GM12878 (cell line): ENCODE measurements at regions not wholly inside any gene's neighbourhood (a gene's known extent, or its start where the extent isn't known, plus 50 kb on each side); places are given as distances from the start of the nearest gene placed in this dataset.

Experiments used
- ATAC-seq: fragments of 200-7000 bp; cut with Tn5 transposase; 3 replicates; pipeline ENCODE4 v1.9.1; 2020; ENCODE audit warnings: mild to moderate bottlenecking, moderate library complexity
- BruUV-seq: library from RNA; stranded (reverse); fragments of 400-500 nt; replicated peaks from 2 replicates; lab custom pipeline; 2021; lab: Mats Ljungman, UMichigan
- CTCF ChIA-PET: fragments of 300-600 bp; sonication (Branson Sonifier 250); formaldehyde crosslinking; extraction: SDS; loops from one replicate; lab custom pipeline; 2021; ENCODE audit warnings: inconsistent platforms; lab: Yijun Ruan, JAX
- POLR2A ChIA-PET: fragments of 350-600 bp; formaldehyde crosslinking; extraction: SDS; loops from one replicate; lab custom pipeline; 2021; ENCODE audit warnings: inconsistent platforms; lab: Charles Lee
- RAD21 ChIA-PET: fragments of 300-600 bp; sonication (Branson Sonifier 250); formaldehyde crosslinking; loops from one replicate; lab custom pipeline; 2023; ENCODE audit warnings: antibody characterized with exemption; ENCODE audit not compliant: unreplicated experiment; lab: Charles Lee
- SMC1A ChIA-PET: fragments of 300-600 bp; sonication (Branson Sonifier 250); formaldehyde crosslinking; loops from one replicate; lab custom pipeline; 2023; ENCODE audit not compliant: unreplicated experiment, uncharacterized antibody; lab: Charles Lee
- DNase-seq: peaks from one replicate; pipeline ENCODE4 v3.0.0-alpha.2; 2011; ENCODE audit warnings: low read depth, low spot score
- FAIRE-seq: peaks from 3 replicates; lab custom pipeline; 2011; peaks lifted over from hg19 to GRCh38; lab: Jason Lieb, UNC
- H2AFZ ChIP-seq: 2 replicates; pipeline ENCODE4 v1.6.0; 2011; ENCODE audit warnings: low read depth, low read length, control low read depth; ENCODE audit not compliant: control insufficient read depth
- H3K27ac ChIP-seq: 2 replicates; pipeline ENCODE4 v1.5.1; 2011; ENCODE audit warnings: control low read depth; ENCODE audit not compliant: control insufficient read depth, insufficient read depth
- H3K27me3 ChIP-seq, 2 experiments: replicated peaks in 1 of 2; 2 replicates each; pipeline versions ENCODE4 v1.6.0 to v1.6.1; 2011; ENCODE audit warnings: low read length in 1 of 2; ENCODE audit not compliant: control insufficient read depth in 2 of 2, insufficient read depth in 2 of 2
- H3K36me3 ChIP-seq, 2 experiments: 2 replicates each; pipeline ENCODE4 v1.5.1; 2011; ENCODE audit warnings: low read length in 1 of 2; ENCODE audit not compliant: control insufficient read depth in 2 of 2, insufficient read depth in 2 of 2
- H3K4me1 ChIP-seq: 2 replicates; pipeline ENCODE4 v1.6.1; 2011; ENCODE audit warnings: mild to moderate bottlenecking, low read length, moderate library complexity, mixed read lengths; ENCODE audit not compliant: control insufficient read depth, insufficient read depth
- H3K4me2 ChIP-seq: 2 replicates; pipeline ENCODE4 v1.6.0; 2011; ENCODE audit warnings: control low read depth; ENCODE audit not compliant: control insufficient read depth, insufficient read depth
- H3K4me3 ChIP-seq: fragments of 200-600 bp; sonication (generic); 2 replicates; pipeline ENCODE4 v1.5.1; 2016
- H3K79me2 ChIP-seq: 2 replicates; pipeline ENCODE4 v1.6.0; 2011; ENCODE audit warnings: low read length; ENCODE audit not compliant: control insufficient read depth, insufficient read depth
- H3K9ac ChIP-seq: 2 replicates; pipeline ENCODE4 v1.8.0; 2011; ENCODE audit warnings: low read length, control low read depth, mixed read lengths; ENCODE audit not compliant: control insufficient read depth, insufficient read depth
- H3K9me3 ChIP-seq: replicated peaks from 3 replicates; pipeline ENCODE4 v1.5.1; 2011; ENCODE audit warnings: mild to moderate bottlenecking, low read length; ENCODE audit not compliant: control insufficient read depth, insufficient read depth
- H4K20me1 ChIP-seq: 2 replicates; pipeline ENCODE4 v1.6.0; 2011; ENCODE audit not compliant: control insufficient read depth, insufficient read depth
- BMI1 ChIP-seq: fragments of 450-650 bp; IDR thresholded peaks from 2 replicates; pipeline ENCODE4 v1.6.1; 2016; ENCODE audit warnings: mild to moderate bottlenecking, moderate library complexity, borderline replicate concordance
- CREB1 ChIP-seq: IDR thresholded peaks from 2 replicates; pipeline ENCODE4 v1.6.1; 2012; ENCODE audit warnings: low read depth, mild to moderate bottlenecking, inconsistent platforms
- E4F1 ChIP-seq: fragments of 450-650 bp; IDR thresholded peaks from 2 replicates; pipeline ENCODE4 v1.6.1; 2018; ENCODE audit warnings: borderline replicate concordance, mild to moderate bottlenecking; ENCODE audit not compliant: partially characterized antibody
- MYC ChIP-seq: IDR thresholded peaks from 2 replicates; pipeline ENCODE4 v1.6.1; 2011; ENCODE audit warnings: mild to moderate bottlenecking, low read length, moderate library complexity, inconsistent platforms; ENCODE audit not compliant: insufficient read depth, insufficient replicate concordance, insufficient read length, severe bottlenecking
- NBN ChIP-seq: fragments of 450-650 bp; IDR thresholded peaks from 2 replicates; pipeline ENCODE4 v1.6.1; 2016
- RFX5 ChIP-seq: IDR thresholded peaks from 2 replicates; pipeline ENCODE4 v1.6.1; 2011; ENCODE audit warnings: low read depth, low read length, improper control_type of control experiment
- SKIL ChIP-seq: fragments of 450-650 bp; IDR thresholded peaks from 2 replicates; pipeline ENCODE4 v1.6.1; 2017; ENCODE audit warnings: mild to moderate bottlenecking, low read depth, inconsistent platforms; ENCODE audit not compliant: poor library complexity, severe bottlenecking
- STAT3 ChIP-seq: IDR thresholded peaks from 2 replicates; pipeline ENCODE4 v1.6.1; 2011; ENCODE audit warnings: low read depth, low read length, improper control_type of control experiment
- TCF3 ChIP-seq: IDR thresholded peaks from 2 replicates; pipeline ENCODE4 v1.6.1; 2012; ENCODE audit warnings: low read depth, mild to moderate bottlenecking, low read length, borderline replicate concordance; ENCODE audit not compliant: insufficient read depth
- ZBTB40 ChIP-seq: fragments of 450-650 bp; IDR thresholded peaks from 2 replicates; pipeline ENCODE4 v1.6.1; 2016; ENCODE audit warnings: mild to moderate bottlenecking, moderate library complexity, borderline replicate concordance
- WGBS: methylation state at CpG from one replicate; pipeline ENCODE4 v1.1.6; 2016; ENCODE audit warnings: low lambda C conversion rate; ENCODE audit not compliant: insufficient replicate concordance, insufficient coverage; ENCODE audit errors: missing lambda C conversion rate; 5-methylcytosine and 5-hydroxymethylcytosine counted together
- in situ Hi-C: fragments of 300-500 bp; cut with MboI; formaldehyde crosslinking; loops from 9 replicates; pipeline ENCODE4 v1.14.3; 2018; ENCODE audit warnings: mixed read lengths
- intact Hi-C: fragments of 100-400 bp; cut with micrococcal nuclease; formaldehyde crosslinking; loops from one replicate; pipeline ENCODE4 v1.14.2; 2022; ENCODE audit not compliant: unreplicated experiment
- TF ChIP-seq, protein P1 (sequence below): fragments of 450-650 bp; formaldehyde crosslinking; IDR thresholded peaks from 2 replicates; pipeline ENCODE4 v1.5.0; 2022; ENCODE audit warnings: mild to moderate bottlenecking, missing genetic modification characterization

DNA sequence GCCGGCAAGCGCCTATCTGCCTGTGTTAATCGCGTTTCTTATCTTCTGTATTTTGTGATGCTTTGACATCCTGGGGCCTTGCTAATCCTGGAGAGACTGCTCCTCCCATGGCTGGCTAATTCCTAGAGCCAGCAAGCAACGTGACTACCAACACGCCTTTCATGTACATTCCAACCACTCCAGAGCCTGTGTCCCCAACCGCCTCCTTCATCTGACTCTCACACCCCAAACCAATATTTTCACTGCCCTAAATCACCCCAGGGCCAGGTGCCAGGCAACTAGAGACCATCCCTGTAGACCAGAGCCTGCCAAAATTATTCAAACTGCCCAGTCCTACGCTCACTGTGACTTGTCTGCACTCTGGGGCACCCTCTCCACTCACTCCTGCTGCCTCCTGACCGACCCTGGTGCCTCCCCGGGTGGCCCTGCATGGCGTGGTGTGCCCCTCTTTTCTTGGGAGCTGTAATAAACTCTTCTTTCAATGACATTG is 50.5 kb upstream of the COL5A1 start:
- DNase-seq (no peak), ATAC-seq (no peak), FAIRE-seq (no peak)
- no peak overlapping the region for H3K9ac ChIP-seq
- no peaks in the 10 kb centered on the region for H3K79me2 ChIP-seq
- 46% methylated on average over 11 of the region's 11 CpGs for WGBS
- BruUV-seq: no TSS peak
- no peak for TF ChIP-seq E4F1
- TF ChIP-seq, protein P1, sequence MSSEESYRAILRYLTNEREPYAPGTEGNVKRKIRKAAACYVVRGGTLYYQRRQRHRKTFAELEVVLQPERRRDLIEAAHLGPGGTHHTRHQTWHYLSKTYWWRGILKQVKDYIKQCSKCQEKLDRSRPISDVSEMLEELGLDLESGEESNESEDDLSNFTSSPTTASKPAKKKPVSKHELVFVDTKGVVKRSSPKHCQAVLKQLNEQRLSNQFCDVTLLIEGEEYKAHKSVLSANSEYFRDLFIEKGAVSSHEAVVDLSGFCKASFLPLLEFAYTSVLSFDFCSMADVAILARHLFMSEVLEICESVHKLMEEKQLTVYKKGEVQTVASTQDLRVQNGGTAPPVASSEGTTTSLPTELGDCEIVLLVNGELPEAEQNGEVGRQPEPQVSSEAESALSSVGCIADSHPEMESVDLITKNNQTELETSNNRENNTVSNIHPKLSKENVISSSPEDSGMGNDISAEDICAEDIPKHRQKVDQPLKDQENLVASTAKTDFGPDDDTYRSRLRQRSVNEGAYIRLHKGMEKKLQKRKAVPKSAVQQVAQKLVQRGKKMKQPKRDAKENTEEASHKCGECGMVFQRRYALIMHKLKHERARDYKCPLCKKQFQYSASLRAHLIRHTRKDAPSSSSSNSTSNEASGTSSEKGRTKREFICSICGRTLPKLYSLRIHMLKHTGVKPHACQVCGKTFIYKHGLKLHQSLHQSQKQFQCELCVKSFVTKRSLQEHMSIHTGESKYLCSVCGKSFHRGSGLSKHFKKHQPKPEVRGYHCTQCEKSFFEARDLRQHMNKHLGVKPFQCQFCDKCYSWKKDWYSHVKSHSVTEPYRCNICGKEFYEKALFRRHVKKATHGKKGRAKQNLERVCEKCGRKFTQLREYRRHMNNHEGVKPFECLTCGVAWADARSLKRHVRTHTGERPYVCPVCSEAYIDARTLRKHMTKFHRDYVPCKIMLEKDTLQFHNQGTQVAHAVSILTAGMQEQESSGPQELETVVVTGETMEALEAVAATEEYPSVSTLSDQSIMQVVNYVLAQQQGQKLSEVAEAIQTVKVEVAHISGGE (CRISPR knock-in tag): no peak
- no peak for TF ChIP-seq STAT3
- TF ChIP-seq RFX5: no peak
- TF ChIP-seq ZBTB40: no peak
- no peak for TF ChIP-seq NBN
- no peak for TF ChIP-seq TCF3
- no peak for TF ChIP-seq BMI1
- no peak for TF ChIP-seq MYC
- no peak for TF ChIP-seq SKIL
- no peak for TF ChIP-seq CREB1
- H3K4me1 ChIP-seq: no peaks in the 10 kb centered on the region
- no peaks in the 10 kb centered on the region; a peak in 1 of 4 replicates for H3K27me3 ChIP-seq
- H3K4me3 ChIP-seq: no peak overlapping the region
- SMC1A ChIA-PET: no interaction called here
- H2AFZ ChIP-seq: no peak overlapping the region
- CTCF ChIA-PET: no interaction called here
- in situ Hi-C loops (no loop called here), intact Hi-C loops (no loop called here)
- H3K9me3 ChIP-seq: no peaks in the 10 kb centered on the region
- RAD21 ChIA-PET: no interaction called here
- H3K4me2 ChIP-seq: no peak overlapping the region
- H3K36me3 ChIP-seq: no peaks in the 10 kb centered on the region
- H4K20me1 ChIP-seq: no peaks in the 10 kb centered on the region
- POLR2A ChIA-PET: no interaction called here
- H3K27ac ChIP-seq: no peak overlapping the region
